ENCODE measurements at regions not wholly inside any gene's neighbourhood (a gene's known extent, or its start where the extent isn't known, plus 50 kb on each side); places are given as distances from the start of the nearest gene placed in this dataset.
A peak's percentile ranks its signal among the peaks of the same experiment; 100 is the strongest.
"Not testable (repeated sequence)": the region's sequence is repeated elsewhere in the genome, so short reads cannot be mapped to it uniquely, and the experiment has no call there.

- H3K9me3 ChIP-seq (ENCODE audit: insufficient read depth, low read depth, low read length), result no peaks in the 10 kb centered on the region
- H3K9me2 ChIP-seq (replicated peaks; ENCODE audit: low read depth, low read length), result no peaks in the 10 kb centered on the region
- H3K36me3 ChIP-seq (ENCODE audit: insufficient read depth, low read length), result no peaks in the 10 kb centered on the region
- H3K27me3 ChIP-seq (ENCODE audit: insufficient read depth, low read length, poor library complexity, severe bottlenecking), result no peaks in the 10 kb centered on the region
- no peaks in the 10 kb centered on the region for H3F3A ChIP-seq (ENCODE audit: low read depth)
- no peaks in the 10 kb centered on the region for H3K79me2 ChIP-seq (ENCODE audit: insufficient read depth, low read length)
- TF ChIP-seq CTCF (conservative IDR thresholded peaks at IDR 0.05; ENCODE audit: low read length) (no peak), EZH2phosphoT487 (IDR thresholded peaks at IDR 0.05; ENCODE audit: borderline replicate concordance) (no peak)
- peaks cover 16% of the 10 kb centered on the region for H3K4me1 ChIP-seq (ENCODE audit: insufficient read depth, low read length, poor library complexity, severe bottlenecking)
- no peaks in the 10 kb centered on the region for H4K20me1 ChIP-seq (ENCODE audit: insufficient read depth, low read length, poor library complexity, severe bottlenecking)
- H3K9ac ChIP-seq (ENCODE audit: low read depth, low read length, poor library complexity, severe bottlenecking), result no peak overlapping the region
- no peak overlapping the region for H3K4me3 ChIP-seq (ENCODE audit: low read length, poor library complexity, severe bottlenecking)
- H2AFZ ChIP-seq (ENCODE audit: low read length), result no peak overlapping the region
- no peak overlapping the region for H3K4me2 ChIP-seq (ENCODE audit: low read depth, low read length, poor library complexity, severe bottlenecking)
Observed at GRCh38 chr9:95572381-95573151, 55.8 kb upstream of the PTCH1 start.

GRCh38 chr9:95570646-95571045 is 53.9 kb upstream of the PTCH1 start:
- no peaks in the 10 kb centered on the region for H3K9me3 ChIP-seq (ENCODE audit: insufficient read depth, low read depth, low read length)
- H4K20me1 ChIP-seq (ENCODE audit: insufficient read depth, low read length, poor library complexity, severe bottlenecking), result no peaks in the 10 kb centered on the region
- no peaks in the 10 kb centered on the region for H3K9me2 ChIP-seq (replicated peaks; ENCODE audit: low read depth, low read length)
- H3F3A ChIP-seq (ENCODE audit: low read depth), result no peaks in the 10 kb centered on the region
- no peaks in the 10 kb centered on the region for H3K27me3 ChIP-seq (ENCODE audit: insufficient read depth, low read length, poor library complexity, severe bottlenecking)
- peak overlapping the region; percentile 13 for H3K9ac ChIP-seq (ENCODE audit: low read depth, low read length, poor library complexity, severe bottlenecking)
- H3K4me3 ChIP-seq (ENCODE audit: low read length, poor library complexity, severe bottlenecking), result no peak overlapping the region
- H3K4me2 ChIP-seq (ENCODE audit: low read depth, low read length, poor library complexity, severe bottlenecking), result peak overlapping the region; percentile 59
- peak overlapping the region; percentile 64 for H2AFZ ChIP-seq (ENCODE audit: low read length)
- no peaks in the 10 kb centered on the region for H3K36me3 ChIP-seq (ENCODE audit: insufficient read depth, low read length)
- no peaks in the 10 kb centered on the region for H3K79me2 ChIP-seq (ENCODE audit: insufficient read depth, low read length)
- H3K4me1 ChIP-seq (ENCODE audit: insufficient read depth, low read length, poor library complexity, severe bottlenecking), result peaks cover 16% of the 10 kb centered on the region
- TF ChIP-seq EZH2phosphoT487 (IDR thresholded peaks at IDR 0.05; ENCODE audit: borderline replicate concordance) (no peak), CTCF (conservative IDR thresholded peaks at IDR 0.05; ENCODE audit: low read length) (no peak)

GRCh38 chr9:95570150-95570549 is 53.4 kb upstream of the PTCH1 start:
- TF ChIP-seq CTCF (conservative IDR thresholded peaks at IDR 0.05; ENCODE audit: low read length) (no peak), EZH2phosphoT487 (IDR thresholded peaks at IDR 0.05; ENCODE audit: borderline replicate concordance) (no peak)
- no peak overlapping the region for H3K4me3 ChIP-seq (ENCODE audit: low read length, poor library complexity, severe bottlenecking)
- peak overlapping the region; percentile 13 for H3K9ac ChIP-seq (ENCODE audit: low read depth, low read length, poor library complexity, severe bottlenecking)
- peak overlapping the region; percentile 59 for H3K4me2 ChIP-seq (ENCODE audit: low read depth, low read length, poor library complexity, severe bottlenecking)
- no peaks in the 10 kb centered on the region for H3K9me2 ChIP-seq (replicated peaks; ENCODE audit: low read depth, low read length)
- H3K36me3 ChIP-seq (ENCODE audit: insufficient read depth, low read length), result no peaks in the 10 kb centered on the region
- peaks cover 16% of the 10 kb centered on the region for H3K4me1 ChIP-seq (ENCODE audit: insufficient read depth, low read length, poor library complexity, severe bottlenecking)
- no peaks in the 10 kb centered on the region for H3K79me2 ChIP-seq (ENCODE audit: insufficient read depth, low read length)
- H3F3A ChIP-seq (ENCODE audit: low read depth), result no peaks in the 10 kb centered on the region
- no peaks in the 10 kb centered on the region for H3K27me3 ChIP-seq (ENCODE audit: insufficient read depth, low read length, poor library complexity, severe bottlenecking)
- no peak overlapping the region; the same call in 1 of the 2 replicates for H2AFZ ChIP-seq (ENCODE audit: low read length)
- no peaks in the 10 kb centered on the region for H3K9me3 ChIP-seq (ENCODE audit: insufficient read depth, low read depth, low read length)
- H4K20me1 ChIP-seq (ENCODE audit: insufficient read depth, low read length, poor library complexity, severe bottlenecking), result no peaks in the 10 kb centered on the region

GRCh38 chr9:95568735-95569134 is 52.0 kb upstream of the PTCH1 start:
- H3K4me2 ChIP-seq (ENCODE audit: low read depth, low read length, poor library complexity, severe bottlenecking); H3K9ac ChIP-seq (ENCODE audit: low read depth, low read length, poor library complexity, severe bottlenecking); H3K4me3 ChIP-seq (ENCODE audit: low read length, poor library complexity, severe bottlenecking); H3K9me3 ChIP-seq (ENCODE audit: insufficient read depth, low read depth, low read length); H3K79me2 ChIP-seq (ENCODE audit: insufficient read depth, low read length); H4K20me1 ChIP-seq (ENCODE audit: insufficient read depth, low read length, poor library complexity, severe bottlenecking); H3F3A ChIP-seq (ENCODE audit: low read depth); H3K9me2 ChIP-seq (replicated peaks; ENCODE audit: low read depth, low read length); H3K27me3 ChIP-seq (ENCODE audit: insufficient read depth, low read length, poor library complexity, severe bottlenecking); H3K36me3 ChIP-seq (ENCODE audit: insufficient read depth, low read length); H2AFZ ChIP-seq (ENCODE audit: low read length): not testable (repeated sequence)
- peaks cover 16% of the 10 kb centered on the region for H3K4me1 ChIP-seq (ENCODE audit: insufficient read depth, low read length, poor library complexity, severe bottlenecking)
